GM19372 (cell line): ENCODE measurements at regions not wholly inside any gene's neighbourhood (a gene's known extent, or its start where the extent isn't known, plus 50 kb on each side); places are given as distances from the start of the nearest gene placed in this dataset.
"Not testable (repeated sequence)": the region's sequence is repeated elsewhere in the genome, so short reads cannot be mapped to it uniquely, and the experiment has no call there.

Experiments used
- ATAC-seq: cut with Tn5 transposase; IDR thresholded peaks from one replicate; pipeline ENCODE4 v1.9.1; 2021; ENCODE audit warnings: mild to moderate bottlenecking, low read depth, moderate library complexity; ENCODE audit not compliant: unreplicated experiment

DNA sequence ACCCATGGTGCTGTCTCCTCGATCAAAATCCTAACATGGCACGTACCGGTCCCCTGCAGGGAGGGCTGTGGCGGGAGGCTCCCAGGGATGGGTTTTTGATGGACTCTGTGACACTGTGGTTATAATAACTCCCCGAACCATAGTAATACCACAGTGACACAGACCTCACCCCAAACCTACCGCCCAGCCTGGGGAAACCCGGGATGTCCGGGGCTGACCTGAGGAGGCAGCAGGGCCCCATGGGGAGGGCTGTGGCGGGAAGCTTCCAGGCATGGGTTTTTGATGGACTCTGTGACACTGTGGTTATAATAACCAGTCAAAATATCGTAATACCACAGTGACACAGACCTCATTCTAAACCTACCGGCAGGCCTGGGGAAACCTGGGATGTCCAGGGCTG, 378.0 kb downstream of the TMEM121 start:
- no peak for ATAC-seq

DNA sequence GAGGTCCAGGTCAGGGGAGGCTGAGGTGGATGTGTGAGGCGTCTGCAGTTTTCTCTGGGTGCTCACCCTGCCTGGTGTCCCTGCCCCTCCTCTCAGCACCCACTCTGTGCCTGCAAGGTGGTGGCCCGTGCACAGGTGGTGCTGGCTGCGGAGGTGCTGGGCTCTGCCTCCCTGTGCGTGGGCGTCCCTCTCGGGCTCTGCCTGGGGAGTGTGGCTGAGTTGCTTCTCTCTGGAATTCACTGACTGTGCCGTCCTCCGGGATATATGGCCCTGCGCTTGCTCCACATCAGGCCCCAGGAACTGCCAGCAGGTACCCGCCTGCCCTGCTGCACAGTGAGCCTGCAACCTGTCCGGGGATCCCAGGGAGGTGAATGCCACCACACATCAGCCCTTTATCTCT, 379.1 kb downstream of the TMEM121 start:
- ATAC-seq, result no peak

DNA sequence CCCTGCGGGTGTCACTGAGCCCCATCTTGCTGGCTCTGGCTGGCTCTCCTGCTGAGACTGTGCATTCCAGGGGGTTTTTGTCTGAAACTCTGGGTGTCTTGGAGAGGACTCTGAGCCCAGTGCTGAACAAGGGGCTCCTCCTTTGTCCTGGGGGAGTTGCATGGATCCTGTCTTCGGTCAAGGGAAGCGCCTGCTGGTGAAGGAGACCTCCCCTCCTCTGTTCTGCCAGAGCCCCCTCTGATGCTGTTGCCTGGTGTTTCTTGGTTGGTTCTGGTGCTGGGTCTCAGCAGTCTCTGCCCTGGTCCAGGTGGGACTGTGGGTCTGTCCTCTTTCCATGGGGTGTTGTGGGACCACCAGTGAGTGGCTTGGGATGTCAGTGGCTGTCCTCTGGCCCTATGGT, 380.9 kb downstream of the TMEM121 start:
- ATAC-seq, result no peak

DNA sequence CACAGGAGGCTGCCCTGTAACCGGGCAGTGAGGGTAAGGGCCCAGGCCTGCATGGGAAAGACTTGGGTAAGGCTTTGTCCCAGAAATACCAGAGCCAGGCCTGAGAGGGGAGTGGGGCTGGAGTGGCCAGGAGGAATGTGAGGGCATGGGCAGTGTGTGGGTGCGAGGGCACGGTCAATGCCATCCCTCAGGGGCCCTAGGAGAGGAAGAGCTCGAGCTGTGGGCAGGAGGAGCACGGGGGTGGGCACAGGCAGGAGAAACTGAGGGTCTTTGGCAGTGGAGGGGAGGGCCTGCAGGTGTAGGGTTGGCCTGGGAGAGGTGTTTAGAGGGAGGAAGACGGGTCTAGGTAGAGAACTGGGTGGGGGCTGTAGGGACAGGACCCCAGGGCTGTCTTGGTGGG, 381.6 kb downstream of the TMEM121 start:
- no peak for ATAC-seq

DNA sequence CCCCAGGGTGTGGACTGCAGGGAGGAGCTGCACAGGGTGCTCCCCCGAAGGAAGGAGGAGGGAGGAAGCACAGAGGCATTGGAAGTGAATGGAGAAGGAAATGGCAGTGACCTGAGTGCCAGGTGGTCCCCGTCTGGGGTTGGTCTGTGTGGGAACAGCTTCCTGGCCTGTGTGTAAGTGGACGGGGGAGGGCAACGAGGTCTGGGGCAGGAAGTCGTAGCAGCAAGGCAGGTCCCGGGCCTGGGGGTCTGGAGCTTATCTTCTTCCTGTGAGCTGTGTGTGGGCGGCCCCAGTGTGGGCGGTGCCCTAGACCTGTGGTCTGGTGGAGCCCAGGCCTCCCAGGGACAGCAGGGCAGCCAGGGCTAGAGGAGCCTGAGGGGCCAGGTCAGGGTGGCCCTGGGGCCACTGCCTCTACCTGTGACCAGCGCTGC, 382.1 kb downstream of the TMEM121 start:
- no peak for ATAC-seq

DNA sequence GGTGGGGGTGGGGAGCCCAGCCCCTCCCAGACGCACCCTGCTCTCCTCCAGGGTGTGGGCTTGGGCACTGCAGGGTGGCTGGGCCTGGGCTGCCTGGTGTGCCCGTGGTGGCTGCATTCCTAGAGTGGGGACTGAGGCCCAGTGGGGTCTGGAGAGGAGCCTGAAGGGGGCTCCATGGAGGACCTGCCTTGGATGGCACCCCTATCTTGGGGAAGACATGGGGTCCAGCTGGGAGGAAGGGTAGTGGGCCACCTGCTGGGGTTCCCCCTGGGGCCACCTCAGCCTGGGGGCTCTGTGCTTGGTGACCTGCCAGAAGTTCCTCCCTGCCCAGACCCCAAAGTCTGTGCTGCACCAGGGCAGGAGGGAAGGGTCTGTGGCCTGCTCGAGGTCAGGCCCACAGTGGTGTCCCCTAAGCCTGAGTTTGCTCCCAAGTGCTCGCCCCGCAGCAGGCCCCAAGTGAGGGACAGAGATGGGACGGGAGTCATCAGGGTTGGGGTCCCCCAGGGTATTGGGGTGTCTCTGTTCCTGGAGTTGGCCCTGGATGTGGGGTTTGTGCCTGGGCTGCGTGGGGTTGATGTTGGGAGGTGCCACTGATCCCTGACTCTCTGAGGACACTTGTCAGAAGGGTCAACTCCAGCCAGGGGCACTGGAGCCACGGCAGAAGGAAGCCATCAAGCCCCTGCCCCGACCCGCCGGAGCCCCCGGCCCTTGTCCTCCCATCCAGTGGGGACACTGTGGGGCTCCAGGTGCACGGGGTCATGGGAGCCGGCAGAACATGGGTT, 382.9 kb downstream of the TMEM121 start:
- ATAC-seq, result no peak

DNA sequence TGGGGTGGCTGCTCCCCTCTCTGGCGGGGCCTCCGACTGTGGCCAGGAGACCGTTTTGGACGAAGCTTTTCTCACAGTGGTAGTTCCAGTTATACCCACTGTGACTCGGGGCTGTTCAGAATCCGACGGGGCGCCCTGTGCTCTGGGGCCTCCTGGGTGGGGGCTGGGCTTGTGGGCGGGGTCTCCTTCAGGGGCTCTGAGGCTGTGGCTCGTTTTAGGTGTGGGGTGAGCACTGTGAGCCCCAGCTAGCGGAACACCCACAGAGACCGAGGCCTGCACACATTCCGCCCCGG, 383.4 kb downstream of the TMEM121 start:
- ATAC-seq, result not testable (repeated sequence)

DNA sequence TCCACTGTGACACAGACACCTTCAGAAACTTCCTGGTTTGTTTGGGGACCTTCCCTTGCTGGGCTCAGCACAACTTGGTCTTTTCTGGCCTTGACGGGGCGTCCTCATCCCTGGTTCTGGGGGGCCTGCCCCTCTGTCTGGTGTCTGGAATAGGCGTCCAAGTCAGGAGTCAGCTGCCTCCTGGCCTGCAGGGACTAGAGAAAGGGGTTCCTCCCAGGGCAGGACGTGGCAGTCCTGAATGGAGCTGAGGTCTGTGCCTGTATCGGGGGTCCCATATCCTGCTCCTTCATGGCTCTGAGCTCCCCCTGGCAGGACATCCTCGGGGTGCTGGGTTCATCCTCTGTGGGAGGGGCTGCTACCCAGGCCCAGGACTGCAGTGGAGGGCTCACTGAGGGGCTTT, 384.0 kb downstream of the TMEM121 start:
- no peak for ATAC-seq

DNA sequence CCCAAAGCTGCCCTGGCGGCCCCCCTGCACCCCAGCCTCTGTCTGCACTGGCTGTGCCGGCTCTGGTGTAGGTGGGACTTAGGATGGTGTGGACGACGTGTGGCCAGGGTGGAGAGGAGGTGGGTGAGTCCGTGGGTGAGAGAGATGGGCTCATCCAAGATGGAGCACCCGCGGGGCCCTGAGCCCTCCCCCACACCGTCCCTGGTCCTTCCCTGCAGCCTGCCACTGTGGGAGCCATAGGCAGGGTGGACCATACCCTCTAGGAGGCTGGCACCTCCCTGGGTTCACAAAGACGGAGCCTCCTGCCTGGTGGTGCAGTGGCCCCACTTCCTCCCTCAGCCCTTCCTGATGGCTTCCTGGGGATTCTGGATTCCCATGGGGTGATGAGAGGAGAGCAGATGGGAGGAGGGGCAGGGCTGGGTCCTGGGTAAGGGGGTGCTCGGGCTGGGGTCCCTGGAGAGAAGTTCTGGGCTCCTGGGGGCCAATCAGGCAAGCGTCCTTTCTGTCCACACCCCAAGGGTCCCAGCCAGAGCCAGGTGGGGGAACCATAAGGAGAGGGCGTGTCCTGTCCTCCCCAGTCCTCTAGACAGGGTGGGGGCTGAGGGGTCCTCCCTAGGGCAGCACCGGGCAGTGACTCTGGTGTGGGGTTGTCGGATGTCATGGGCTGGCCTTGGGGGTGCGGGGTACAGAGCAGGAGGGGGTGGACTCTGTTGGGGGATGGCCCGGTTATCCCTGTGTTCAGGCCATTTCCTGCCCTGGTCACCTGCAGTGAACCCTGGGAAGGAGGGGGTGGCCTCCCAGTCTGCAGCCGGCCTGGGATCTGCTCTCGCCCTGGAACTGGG, 384.8 kb downstream of the TMEM121 start:
- ATAC-seq, result no peak

DNA sequence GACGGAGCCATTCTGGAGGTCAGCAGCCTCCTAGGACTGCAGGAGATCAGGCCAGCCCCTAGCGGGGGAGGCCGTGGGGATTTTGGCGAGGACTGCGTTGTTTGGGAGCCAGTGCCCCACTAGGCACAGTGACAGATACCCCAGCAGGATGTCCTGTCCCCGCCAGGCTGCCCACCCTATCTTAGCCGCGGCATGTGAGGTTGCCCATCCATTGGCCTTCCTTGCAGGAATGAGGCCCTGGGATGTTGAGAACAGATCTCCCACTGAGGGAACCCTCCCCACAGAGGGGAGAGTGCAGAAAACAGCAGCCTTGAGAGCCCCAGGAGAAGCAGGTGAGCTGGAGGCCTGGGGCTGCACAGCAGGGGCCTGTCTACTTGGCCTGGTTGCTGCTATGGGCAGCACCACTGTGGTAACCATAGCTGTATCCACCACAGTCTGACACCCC, 385.5 kb downstream of the TMEM121 start:
- ATAC-seq, result not testable (repeated sequence)

DNA sequence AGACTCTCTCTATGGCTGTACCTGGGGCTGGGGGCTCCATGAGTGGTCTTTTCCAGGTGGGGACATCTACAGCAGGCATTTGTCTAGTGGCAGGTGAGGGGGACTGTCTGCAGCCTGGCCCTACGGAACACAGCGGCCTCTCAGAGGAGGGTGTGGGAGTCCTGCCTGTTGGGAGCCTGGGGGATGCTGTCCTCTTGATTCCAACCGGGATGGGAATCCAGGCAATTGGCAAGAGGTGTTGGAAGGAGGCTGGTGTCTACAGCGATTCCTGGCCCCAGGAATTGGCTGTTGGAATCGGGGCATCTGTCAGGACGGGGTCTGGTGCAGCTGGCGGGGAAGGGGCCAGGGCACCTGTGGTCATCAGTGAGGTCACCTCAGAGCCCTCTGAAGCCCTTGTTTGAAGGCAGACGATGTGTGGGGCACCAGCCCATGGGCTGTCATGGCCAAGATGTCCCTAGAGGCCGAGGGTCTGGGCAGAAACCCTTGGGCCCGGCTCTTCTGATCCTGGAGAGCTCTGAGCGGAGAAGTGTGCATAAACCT, 386.3 kb downstream of the TMEM121 start:
- ATAC-seq, result no peak

DNA sequence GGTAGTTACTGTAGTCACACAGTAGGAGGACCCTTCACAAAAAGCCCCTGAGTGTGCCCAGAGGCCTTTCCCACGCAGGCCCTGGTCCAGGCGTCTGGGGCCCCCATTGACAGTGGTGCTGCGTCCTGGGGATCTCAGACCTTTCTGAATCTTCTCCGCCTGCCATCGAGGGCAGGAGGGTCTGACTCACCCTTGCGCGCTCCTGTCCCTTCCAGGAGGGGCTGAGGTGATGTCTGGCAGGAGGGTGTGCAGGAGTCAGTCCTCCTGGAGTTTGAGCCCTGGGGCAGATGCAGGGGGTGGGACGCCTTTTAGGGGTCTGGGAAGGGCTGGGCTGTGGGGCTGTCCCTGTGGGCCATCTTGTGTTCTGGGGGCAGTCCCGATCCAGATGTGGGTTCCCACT, 386.8 kb downstream of the TMEM121 start:
- no peak for ATAC-seq

DNA sequence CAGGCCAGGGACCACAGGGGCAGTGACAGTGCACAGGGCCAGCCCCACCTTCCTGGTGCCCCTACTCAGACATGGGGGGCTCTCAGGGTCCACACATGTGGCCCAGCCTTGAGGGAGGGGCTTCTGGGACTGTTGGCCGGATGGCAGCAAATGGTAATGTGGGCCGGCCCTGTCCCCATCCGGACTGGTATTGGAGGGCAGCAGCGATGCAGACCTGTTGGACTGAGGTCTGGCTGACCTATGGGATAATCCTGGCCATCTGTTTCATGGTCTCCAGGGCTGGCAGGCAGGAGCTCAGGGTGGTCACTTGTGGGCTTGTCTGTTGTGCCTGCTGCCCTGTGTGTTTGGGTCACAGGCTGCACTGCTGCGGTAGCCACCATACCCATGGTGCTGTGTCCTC, 387.5 kb downstream of the TMEM121 start:
- ATAC-seq, result no peak

DNA sequence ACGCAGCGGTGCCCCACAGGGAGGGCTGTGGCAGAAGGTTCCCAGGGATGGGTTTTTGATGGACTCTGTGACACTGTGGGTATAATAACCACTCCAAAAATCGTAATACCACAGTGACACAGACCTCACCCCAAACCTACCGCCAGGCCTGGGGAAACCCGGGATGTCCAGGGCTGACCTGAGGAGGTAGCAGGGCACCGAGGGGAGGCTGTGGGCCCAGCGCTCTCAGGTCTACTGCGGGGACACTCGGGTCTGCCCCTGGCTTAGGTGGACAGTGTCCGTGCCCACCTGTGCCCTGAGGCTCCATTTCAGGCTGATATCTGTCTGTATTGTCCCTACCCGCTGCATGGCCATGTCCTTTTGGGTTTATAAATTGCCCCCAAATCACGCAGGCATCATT, 387.9 kb downstream of the TMEM121 start:
- ATAC-seq, result not testable (repeated sequence)

DNA sequence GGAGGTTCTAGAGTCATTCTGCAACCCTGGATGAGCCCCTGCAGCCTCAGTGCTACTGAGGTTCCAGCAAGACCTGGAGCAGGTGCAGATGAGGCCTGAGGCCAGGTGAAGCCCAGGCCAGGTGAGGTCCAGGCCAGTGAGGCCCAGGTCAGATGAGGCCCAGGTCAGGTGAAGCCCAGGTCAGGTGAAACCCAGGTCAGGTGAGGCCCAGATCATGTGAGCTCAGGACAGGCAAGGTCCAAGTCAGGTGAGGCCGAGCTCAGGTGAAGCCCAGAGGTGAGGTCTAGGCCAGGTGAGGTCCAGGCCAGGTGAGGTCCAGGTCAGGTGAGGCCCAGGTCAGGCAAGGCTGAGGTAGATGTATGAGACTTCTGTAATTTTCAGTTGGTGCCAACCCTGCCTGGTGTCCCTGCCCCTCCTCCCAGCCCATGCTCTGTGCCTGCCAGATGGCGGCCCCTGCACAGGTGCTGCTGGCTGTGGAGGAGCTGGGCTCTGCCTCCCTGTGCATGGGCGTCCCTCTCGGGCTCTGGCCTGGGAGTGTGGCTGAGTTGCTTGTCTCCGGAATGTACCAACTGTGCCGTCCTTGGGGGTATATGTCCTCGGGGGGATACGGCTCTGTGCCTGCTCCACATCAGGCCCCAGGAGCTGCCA, 388.5 kb downstream of the TMEM121 start:
- no peak for ATAC-seq

DNA sequence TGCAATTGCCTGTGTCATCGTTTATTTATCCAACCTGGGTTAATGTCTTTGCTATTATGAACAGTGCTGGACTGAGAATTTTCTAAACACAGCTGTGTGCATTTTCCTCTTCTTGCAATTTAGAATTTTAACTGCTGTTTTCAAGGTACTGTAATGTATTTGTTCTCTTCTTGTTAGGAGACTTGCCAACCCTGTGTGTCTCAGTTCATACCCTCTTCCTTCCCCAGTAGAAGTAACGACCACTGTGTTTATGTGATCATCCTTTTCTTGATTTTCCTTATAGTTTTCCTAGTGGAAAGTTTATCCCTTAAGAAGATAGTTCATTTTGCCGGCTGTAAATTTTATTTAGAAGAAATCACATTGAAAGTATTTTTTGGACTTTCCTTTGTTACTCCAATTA, 389.2 kb downstream of the TMEM121 start:
- not testable (repeated sequence) for ATAC-seq

DNA sequence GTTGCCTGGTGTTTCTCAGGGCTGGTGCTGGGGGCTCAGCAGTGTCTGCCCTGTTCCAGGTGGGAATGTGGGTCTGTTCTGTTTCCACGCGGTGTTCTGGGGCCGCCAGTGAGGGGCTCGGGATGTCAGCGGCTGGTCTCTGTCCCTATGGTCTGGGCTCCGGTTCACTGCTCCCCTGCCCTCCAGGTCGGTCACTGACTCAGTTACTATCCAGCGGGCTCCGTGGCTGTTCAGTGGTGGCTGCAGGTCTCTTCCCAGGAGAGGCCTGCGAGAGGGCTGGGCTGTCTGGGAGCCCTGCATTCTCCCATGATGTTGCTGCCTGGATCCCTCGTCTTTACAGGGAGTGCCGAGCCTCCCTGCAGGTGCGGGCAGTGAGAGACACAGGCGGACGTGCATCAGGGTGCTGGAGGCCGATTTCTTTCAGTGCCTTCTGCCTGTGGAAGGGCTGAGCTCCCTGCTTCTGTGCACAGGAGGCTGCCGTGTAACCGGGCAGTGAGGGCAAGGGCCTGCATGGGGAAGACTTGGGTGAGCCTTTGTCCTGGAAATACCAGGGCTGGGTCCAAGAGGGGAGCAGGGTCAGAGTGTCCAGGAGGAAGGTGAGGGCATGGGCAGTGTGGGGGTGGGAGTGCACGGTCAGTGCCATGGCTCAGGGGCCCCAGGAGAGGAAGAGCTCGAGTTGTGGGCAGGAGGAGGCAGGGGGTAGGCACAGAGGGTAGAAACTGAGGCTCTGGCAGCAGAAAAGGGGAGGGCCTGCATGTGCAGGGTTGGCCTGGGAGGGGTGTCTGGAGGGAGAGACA, 391.0 kb downstream of the TMEM121 start:
- ATAC-seq, result not testable (repeated sequence)

DNA sequence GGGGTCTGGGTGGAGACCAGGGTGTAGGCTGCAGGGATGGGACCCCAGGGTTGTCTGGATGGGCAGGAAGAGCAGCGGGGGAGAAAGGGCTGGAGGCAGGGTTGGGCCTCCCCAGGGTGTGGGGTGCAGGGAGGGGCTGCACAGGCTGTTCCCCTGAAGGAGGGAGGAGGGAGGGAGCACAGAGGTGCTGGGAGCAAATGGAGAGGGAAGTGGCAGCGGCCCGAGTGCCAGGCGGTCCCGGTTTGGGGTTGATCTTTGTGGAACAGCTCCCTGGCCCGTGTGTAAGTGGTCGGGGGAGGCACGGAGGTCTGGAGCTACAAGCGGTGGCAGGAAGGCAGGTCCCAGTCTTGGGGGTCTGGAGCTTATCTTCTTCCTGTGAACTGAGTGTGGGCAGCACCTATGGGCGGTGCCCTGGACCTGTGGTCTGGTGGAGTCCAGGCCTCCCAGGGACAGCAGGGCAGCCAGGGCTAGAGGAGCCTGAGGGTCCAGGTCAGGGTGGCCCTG, 391.6 kb downstream of the TMEM121 start:
- ATAC-seq, result no peak

DNA sequence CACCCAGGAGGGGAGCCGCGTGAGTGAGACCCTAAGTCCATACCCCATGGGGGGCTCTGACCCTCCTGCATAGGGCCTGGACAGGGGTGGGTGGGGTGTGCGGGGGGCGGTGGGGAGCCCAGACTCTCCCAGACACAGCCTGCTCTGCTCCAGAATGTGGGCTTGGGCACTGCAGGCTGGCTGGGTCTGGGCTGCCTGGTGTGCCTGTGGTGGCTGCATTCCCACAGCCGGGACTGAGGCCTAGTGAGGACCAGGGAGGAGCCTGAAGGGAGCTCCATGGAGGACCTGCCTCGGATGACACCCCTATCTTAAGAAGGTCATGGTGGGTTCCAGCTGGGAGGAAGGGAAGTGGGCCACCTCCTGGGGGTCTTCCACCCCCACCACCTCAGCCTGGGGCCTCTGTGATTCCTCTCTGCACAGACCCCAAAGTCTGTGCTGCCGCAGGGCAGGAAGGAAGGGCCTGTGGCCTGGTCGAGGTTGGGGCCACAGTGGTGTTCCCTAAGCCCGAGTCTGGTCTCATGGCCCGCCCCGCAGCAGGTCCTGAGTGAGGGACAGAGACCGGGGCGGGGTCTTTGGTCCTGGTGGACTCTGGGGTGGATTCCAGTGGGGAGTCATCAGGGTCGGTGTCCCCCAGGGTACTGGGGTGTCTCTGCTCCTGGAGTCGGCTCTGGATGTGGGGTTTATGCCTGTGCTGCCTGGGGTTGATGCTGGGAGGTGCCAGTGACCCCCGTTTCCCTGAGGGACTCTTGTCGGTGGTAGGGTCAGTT, 392.3 kb downstream of the TMEM121 start:
- no peak for ATAC-seq
